ENCODE measurements at regions not wholly inside any gene's neighbourhood (a gene's known extent, or its start where the extent isn't known, plus 50 kb on each side); places are given as distances from the start of the nearest gene placed in this dataset.
"Not testable (repeated sequence)": the region's sequence is repeated elsewhere in the genome, so short reads cannot be mapped to it uniquely, and the experiment has no call there.

- DNase-seq (ENCODE audit: low spot score) = peak; percentile 41
Observed at GRCh38 chr2:55771612-55772011, 78.0 kb upstream of the PNPT1 start.

- no peak for DNase-seq (ENCODE audit: low spot score)
Observed at GRCh38 chr2:55768991-55769390, 75.3 kb upstream of the PNPT1 start.

- no peak for DNase-seq (ENCODE audit: low spot score)
Observed at GRCh38 chr2:55766947-55767346, 73.3 kb upstream of the PNPT1 start.

- not testable (repeated sequence) for DNase-seq (ENCODE audit: low spot score)
Observed at GRCh38 chr2:55765708-55766107, 72.1 kb upstream of the PNPT1 start.

GRCh38 chr2:55763721-55764120 is 70.1 kb upstream of the PNPT1 start:
- no peak for DNase-seq (ENCODE audit: low spot score)

GRCh38 chr2:55761526-55761925 is 67.9 kb upstream of the PNPT1 start:
- peak; percentile 32 for DNase-seq (ENCODE audit: low spot score)

- no peak for DNase-seq (ENCODE audit: low spot score)
Observed at GRCh38 chr2:55761024-55761423, 67.4 kb upstream of the PNPT1 start.

- no peak for DNase-seq (ENCODE audit: low spot score)
Observed at GRCh38 chr2:55760125-55760524, 66.5 kb upstream of the PNPT1 start.

- DNase-seq (ENCODE audit: low spot score) = no peak
Observed at GRCh38 chr2:55759271-55759921, 65.8 kb upstream of the PNPT1 start.

- DNase-seq (ENCODE audit: low spot score) = peak; percentile 20
Observed at GRCh38 chr2:55751966-55752365, 58.3 kb upstream of the PNPT1 start.

GRCh38 chr2:55743583-55743982 is 49.9 kb upstream of the PNPT1 start:
- DNase-seq (ENCODE audit: low spot score) = peak; percentile 66
